Thyroid gland (tissue), 4 donors: ENCODE measurements at regions not wholly inside any gene's neighbourhood (a gene's known extent, or its start where the extent isn't known, plus 50 kb on each side); places are given as distances from the start of the nearest gene placed in this dataset.

Source experiments
- POLR2A ChIP-seq, 2 donors: fragments of 450-650 bp; IDR thresholded peaks; one replicate each; pipeline ENCODE4 v1.6.1; 2017; ENCODE audit warnings: antibody characterized with exemption in 2 of 2, mild to moderate bottlenecking in 2 of 2, moderate library complexity in 1 of 2
- TF ChIP-seq, protein P1 (sequence below), 6 experiments: fragments of 200-600 bp in 3 of 6; fragments of 450-650 bp in 3 of 6; sonication (generic) in 3 of 6; IDR thresholded peaks; one replicate each; pipeline ENCODE4 v1.5.1; 2016 to 2019; ENCODE audit warnings: antibody characterized with exemption in 6 of 6, mild to moderate bottlenecking in 2 of 6, inconsistent platforms in 1 of 6, moderate library complexity in 1 of 6

GRCh38 chr12:66915306-66915904 lies 236.5 kb upstream of the GRIP1 start:
- TF ChIP-seq, protein P1, sequence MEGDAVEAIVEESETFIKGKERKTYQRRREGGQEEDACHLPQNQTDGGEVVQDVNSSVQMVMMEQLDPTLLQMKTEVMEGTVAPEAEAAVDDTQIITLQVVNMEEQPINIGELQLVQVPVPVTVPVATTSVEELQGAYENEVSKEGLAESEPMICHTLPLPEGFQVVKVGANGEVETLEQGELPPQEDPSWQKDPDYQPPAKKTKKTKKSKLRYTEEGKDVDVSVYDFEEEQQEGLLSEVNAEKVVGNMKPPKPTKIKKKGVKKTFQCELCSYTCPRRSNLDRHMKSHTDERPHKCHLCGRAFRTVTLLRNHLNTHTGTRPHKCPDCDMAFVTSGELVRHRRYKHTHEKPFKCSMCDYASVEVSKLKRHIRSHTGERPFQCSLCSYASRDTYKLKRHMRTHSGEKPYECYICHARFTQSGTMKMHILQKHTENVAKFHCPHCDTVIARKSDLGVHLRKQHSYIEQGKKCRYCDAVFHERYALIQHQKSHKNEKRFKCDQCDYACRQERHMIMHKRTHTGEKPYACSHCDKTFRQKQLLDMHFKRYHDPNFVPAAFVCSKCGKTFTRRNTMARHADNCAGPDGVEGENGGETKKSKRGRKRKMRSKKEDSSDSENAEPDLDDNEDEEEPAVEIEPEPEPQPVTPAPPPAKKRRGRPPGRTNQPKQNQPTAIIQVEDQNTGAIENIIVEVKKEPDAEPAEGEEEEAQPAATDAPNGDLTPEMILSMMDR (IDR thresholded peaks at IDR 0.05), result no peak
- no peak for TF ChIP-seq POLR2A (IDR thresholded peaks at IDR 0.05)
